AG04450 (cell line): ENCODE measurements at regions not wholly inside any gene's neighbourhood (a gene's known extent, or its start where the extent isn't known, plus 50 kb on each side); places are given as distances from the start of the nearest gene placed in this dataset.
"Not testable (repeated sequence)": the region's sequence is repeated elsewhere in the genome, so short reads cannot be mapped to it uniquely, and the experiment has no call there.

Experiments used
- CTCF ChIA-PET: fragments of 300-600, 350-600 bp; formaldehyde crosslinking; extraction: SDS; loops from one replicate; lab custom pipeline; 2022; ENCODE audit warnings: antibody characterized with exemption, inconsistent platforms; lab: Charles Lee
- POLR2A ChIA-PET: fragments of 350-600 bp; formaldehyde crosslinking; extraction: SDS; loops from one replicate; lab custom pipeline; 2021; ENCODE audit warnings: antibody characterized with exemption, inconsistent platforms; lab: Yijun Ruan, JAX
- DNase-seq: peaks from one replicate; pipeline ENCODE4 v3.0.0-alpha.2; 2011; ENCODE audit warnings: low read depth, low spot score
- H3K27ac ChIP-seq: one replicate; pipeline ENCODE4 v1.5.1; 2012; ENCODE audit warnings: low read depth, low read length, control low read depth
- H3K27me3 ChIP-seq: one replicate; pipeline ENCODE4 v1.6.0; 2012; ENCODE audit warnings: low read length; ENCODE audit not compliant: control insufficient read depth, insufficient read depth
- H3K4me3 ChIP-seq: 2 replicates; pipeline ENCODE4 v1.5.1; 2011; ENCODE audit warnings: mild to moderate bottlenecking, low read depth, low read length, control low read depth
- H3K9me3 ChIP-seq: 2 replicates; pipeline ENCODE4 v1.5.1; 2012; ENCODE audit warnings: low read length; ENCODE audit not compliant: control insufficient read depth, insufficient read depth
- TF ChIP-seq, protein P1 (sequence below): IDR thresholded peaks from 2 replicates; pipeline ENCODE4 v1.5.1; 2011; ENCODE audit warnings: low read depth, low read length, control low read depth, inconsistent platforms

DNA sequence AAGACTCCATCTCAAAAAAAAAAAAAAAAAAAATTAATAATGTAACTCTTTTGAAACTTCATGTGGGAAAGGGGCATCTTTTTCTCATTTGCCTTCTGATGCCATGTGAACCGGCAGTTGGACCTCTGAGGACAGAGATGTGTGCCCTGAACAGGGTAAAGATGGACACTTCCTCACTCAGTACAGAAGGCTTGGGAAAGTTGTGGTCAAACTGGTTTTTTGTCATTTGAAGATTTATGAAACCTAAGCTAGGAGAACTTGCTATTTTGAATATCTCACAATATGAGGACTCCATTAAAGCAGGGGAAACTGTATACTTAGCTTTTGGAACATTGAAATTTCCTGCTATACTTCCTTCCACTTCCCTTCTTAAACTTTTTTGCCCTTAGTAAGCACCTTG lies 147.5 kb upstream of the ALDH1B1 start:
- Histone ChIP-seq H3K4me3 (no peak overlapping the region), H3K9me3 (no peaks in the 10 kb centered on the region), H3K27ac (no peak overlapping the region), H3K27me3 (peaks cover 11% of the 10 kb centered on the region)
- ChIA-PET POLR2A (no interaction called here), CTCF (interaction anchor here (1.3 kb wide), 1 partner anchor 16 kb away, joined by 3 read pairs; no protein-coding TSS in a partner anchor)
- TF ChIP-seq, protein P1, sequence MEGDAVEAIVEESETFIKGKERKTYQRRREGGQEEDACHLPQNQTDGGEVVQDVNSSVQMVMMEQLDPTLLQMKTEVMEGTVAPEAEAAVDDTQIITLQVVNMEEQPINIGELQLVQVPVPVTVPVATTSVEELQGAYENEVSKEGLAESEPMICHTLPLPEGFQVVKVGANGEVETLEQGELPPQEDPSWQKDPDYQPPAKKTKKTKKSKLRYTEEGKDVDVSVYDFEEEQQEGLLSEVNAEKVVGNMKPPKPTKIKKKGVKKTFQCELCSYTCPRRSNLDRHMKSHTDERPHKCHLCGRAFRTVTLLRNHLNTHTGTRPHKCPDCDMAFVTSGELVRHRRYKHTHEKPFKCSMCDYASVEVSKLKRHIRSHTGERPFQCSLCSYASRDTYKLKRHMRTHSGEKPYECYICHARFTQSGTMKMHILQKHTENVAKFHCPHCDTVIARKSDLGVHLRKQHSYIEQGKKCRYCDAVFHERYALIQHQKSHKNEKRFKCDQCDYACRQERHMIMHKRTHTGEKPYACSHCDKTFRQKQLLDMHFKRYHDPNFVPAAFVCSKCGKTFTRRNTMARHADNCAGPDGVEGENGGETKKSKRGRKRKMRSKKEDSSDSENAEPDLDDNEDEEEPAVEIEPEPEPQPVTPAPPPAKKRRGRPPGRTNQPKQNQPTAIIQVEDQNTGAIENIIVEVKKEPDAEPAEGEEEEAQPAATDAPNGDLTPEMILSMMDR: no peak
- DNase-seq: no peak

DNA sequence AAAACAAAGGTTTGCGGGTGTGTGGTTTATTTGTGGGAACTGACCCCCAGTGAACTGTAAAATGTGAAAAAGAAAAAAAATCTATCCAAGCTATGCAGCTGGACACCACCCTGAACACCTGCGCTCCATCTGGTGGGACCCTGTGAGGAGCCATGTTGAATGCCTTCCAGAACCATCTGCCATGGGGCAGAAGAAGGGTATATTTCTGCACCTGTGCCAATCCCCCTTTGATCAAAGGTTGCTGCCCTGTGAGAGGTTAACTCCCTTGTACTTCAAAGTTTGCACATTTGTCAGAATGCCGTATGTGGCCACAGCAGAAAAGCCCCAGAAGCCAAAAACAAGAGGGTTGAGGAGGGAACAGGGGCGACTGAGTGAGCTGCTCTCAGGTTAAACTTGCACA lies 148.5 kb upstream of the ALDH1B1 start:
- TF ChIP-seq, protein P1: no peak
- peaks cover 10% of the 10 kb centered on the region for H3K27me3 ChIP-seq
- POLR2A ChIA-PET: no interaction called here
- no peak for DNase-seq
- CTCF ChIA-PET: no interaction called here
- H3K4me3 ChIP-seq: no peak overlapping the region
- no peaks in the 10 kb centered on the region for H3K9me3 ChIP-seq
- H3K27ac ChIP-seq: no peak overlapping the region

DNA sequence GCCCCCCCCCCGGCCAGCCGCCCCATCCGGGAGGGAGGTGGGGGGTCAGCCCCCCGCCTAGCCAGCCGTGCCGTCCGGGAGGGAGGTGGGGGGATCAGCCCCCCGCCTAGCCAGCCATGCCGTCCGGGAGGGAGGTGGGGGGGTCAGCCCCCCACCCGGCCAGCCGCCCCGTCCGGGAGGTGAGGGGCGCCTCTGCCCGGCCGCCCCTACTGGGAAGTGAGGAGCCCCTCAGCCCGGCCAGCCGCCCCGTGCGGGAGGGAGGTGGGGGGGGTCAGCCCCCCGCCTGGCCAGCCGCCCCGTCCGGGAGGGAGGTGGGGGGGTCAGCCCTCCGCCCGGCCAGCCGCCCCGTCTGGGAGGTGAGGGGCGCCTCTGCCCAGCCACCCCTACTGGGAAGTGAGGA lies 150.4 kb upstream of the ALDH1B1 start:
- POLR2A ChIA-PET, H3K4me3 ChIP-seq, H3K27me3 ChIP-seq, H3K9me3 ChIP-seq, DNase-seq, CTCF ChIA-PET, H3K27ac ChIP-seq: not testable (repeated sequence)

DNA sequence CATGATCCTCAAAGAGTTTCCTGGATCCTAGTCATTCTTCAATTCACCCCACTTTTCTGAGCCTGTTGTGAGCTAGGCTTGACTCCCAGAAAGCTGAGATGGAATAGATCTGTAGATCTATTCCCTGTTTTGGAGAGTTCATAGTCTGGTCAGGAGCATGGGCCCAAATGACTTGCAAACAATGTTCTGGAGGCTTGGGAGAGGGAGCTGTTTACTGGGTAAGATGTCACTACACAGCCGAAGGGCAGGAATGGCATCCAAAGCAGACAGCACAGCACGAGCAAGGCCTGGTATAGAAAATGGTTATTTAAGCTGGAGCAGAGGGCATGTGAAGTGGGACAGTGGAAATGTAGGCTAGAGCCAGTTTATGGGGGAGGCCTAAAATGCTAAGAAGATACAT lies 152.5 kb upstream of the ALDH1B1 start:
- CTCF ChIA-PET: no interaction called here
- peaks cover 15% of the 10 kb centered on the region for H3K27me3 ChIP-seq

DNA sequence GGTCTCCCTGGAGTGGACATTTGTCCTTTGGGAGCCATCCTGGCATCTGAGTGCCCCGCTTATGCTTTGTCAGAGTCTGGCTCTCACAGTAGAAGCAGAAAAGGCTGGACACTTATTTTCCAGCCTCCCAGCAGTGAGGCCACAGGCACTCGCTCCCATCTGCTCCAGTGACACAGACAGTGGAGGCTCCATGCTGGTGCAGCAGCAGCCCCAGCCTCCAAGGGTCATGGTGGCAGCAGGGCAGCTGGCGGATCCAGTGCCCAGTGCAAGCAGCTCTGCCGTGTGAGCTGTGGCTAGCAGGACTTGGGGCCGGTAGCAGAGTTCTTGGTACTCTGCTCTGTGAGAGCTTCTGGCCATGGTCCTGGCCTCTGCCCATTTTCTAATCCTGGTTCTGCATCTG lies 157.3 kb upstream of the ALDH1B1 start:
- Histone ChIP-seq H3K27me3 (peaks cover 28% of the 10 kb centered on the region), H3K27ac (no peak overlapping the region), H3K9me3 (no peaks in the 10 kb centered on the region), H3K4me3 (no peak overlapping the region)
- ChIA-PET POLR2A (no interaction called here), CTCF (no interaction called here)
- TF ChIP-seq, protein P1: no peak
- DNase-seq: no peak

More for the DNA sequence above, 152.5 kb upstream of the ALDH1B1 start:
- TF ChIP-seq, protein P1: no peak
- POLR2A ChIA-PET: no interaction called here
- Histone ChIP-seq H3K4me3 (no peak overlapping the region), H3K9me3 (no peaks in the 10 kb centered on the region), H3K27ac (no peak overlapping the region)
- DNase-seq: no peak
